ENCODE measurements at regions not wholly inside any gene's neighbourhood (a gene's known extent, or its start where the extent isn't known, plus 50 kb on each side); places are given as distances from the start of the nearest gene placed in this dataset.
A peak's percentile ranks its signal among the peaks of the same experiment; 100 is the strongest.

DNA sequence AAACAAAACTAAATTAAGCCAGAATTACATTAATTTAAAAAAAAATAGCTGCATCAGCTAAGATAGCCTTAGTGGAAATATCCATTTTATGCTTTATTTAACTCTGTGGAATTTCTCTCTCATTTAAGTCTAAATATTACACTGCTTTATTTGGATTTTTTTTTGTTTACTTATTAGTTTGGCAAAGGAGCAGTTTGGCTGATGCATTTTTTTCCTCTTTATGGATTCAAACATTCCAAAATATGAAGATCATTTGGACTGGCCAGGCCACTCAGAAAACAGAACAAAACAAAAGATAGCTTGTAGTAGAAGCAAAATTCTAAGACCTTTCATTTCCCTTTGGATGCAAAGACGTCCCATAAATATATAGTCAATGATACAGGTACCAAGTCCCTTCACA is 707.3 kb upstream of the UBE2E2 start:
- H3K27me3 Mint-ChIP-seq (ENCODE audit: insufficient read depth, unreplicated experiment): no peaks in the 10 kb centered on the region
- peaks cover 12% of the 10 kb centered on the region for H3K4me1 Mint-ChIP-seq (ENCODE audit: insufficient read depth, unreplicated experiment)
- no peak for DNase-seq (ENCODE audit: unreplicated experiment)
- H3K27ac Mint-ChIP-seq (ENCODE audit: low read depth, unreplicated experiment): no peak overlapping the region
- intact Hi-C loops (cut with micrococcal nuclease): no loop called here
- H3K36me3 Mint-ChIP-seq (ENCODE audit: insufficient read depth, unreplicated experiment): no peaks in the 10 kb centered on the region
- no peaks in the 10 kb centered on the region for H3K9me3 Mint-ChIP-seq (ENCODE audit: unreplicated experiment)
- ChIA-PET CTCF (interaction anchor here (1.0 kb wide), 1 partner anchor 468 kb away, joined by 3 read pairs; no protein-coding TSS in a partner anchor), POLR2A (no interaction called here)
- no TSS peak for BruUV-seq (replicated peaks)
- no peak overlapping the region for H3K4me3 Mint-ChIP-seq (ENCODE audit: unreplicated experiment)
- TF ChIP-seq, protein P1, sequence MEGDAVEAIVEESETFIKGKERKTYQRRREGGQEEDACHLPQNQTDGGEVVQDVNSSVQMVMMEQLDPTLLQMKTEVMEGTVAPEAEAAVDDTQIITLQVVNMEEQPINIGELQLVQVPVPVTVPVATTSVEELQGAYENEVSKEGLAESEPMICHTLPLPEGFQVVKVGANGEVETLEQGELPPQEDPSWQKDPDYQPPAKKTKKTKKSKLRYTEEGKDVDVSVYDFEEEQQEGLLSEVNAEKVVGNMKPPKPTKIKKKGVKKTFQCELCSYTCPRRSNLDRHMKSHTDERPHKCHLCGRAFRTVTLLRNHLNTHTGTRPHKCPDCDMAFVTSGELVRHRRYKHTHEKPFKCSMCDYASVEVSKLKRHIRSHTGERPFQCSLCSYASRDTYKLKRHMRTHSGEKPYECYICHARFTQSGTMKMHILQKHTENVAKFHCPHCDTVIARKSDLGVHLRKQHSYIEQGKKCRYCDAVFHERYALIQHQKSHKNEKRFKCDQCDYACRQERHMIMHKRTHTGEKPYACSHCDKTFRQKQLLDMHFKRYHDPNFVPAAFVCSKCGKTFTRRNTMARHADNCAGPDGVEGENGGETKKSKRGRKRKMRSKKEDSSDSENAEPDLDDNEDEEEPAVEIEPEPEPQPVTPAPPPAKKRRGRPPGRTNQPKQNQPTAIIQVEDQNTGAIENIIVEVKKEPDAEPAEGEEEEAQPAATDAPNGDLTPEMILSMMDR (IDR thresholded peaks at IDR 0.05; ENCODE audit: unreplicated experiment): no peak

DNA sequence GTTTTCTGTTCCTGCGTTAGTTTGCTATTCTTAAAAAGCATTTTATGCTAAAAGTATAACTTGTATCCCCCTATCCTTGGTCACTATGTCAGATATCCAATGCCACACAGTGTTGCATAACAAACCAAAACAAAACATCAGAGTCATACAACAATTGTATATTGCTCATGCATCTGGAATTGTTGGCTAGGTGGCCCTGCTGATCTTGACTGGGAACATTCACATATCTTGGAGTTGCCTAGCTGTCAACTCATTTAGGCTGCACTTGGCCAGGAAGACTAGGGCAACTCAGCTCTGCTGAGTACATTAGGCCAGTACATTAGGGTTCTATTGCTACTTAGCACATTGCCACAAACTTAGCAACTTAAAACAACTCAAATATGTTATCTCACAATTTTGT is 706.5 kb upstream of the UBE2E2 start:
- Mint-ChIP-seq H3K4me1 (ENCODE audit: insufficient read depth, unreplicated experiment) (peaks cover 4% of the 10 kb centered on the region), H3K4me3 (ENCODE audit: unreplicated experiment) (no peak overlapping the region), H3K27me3 (ENCODE audit: insufficient read depth, unreplicated experiment) (no peaks in the 10 kb centered on the region), H3K36me3 (ENCODE audit: insufficient read depth, unreplicated experiment) (no peaks in the 10 kb centered on the region), H3K27ac (ENCODE audit: low read depth, unreplicated experiment) (no peak overlapping the region), H3K9me3 (ENCODE audit: unreplicated experiment) (no peaks in the 10 kb centered on the region)
- CTCF ChIA-PET: interaction anchor here (1.2 kb wide), 1 partner anchor 11 kb away, joined by 3 read pairs; no protein-coding TSS in a partner anchor
- TF ChIP-seq, protein P1 (IDR thresholded peaks at IDR 0.05; ENCODE audit: unreplicated experiment): no peak
- intact Hi-C loops (cut with micrococcal nuclease): no loop called here
- BruUV-seq (replicated peaks): no TSS peak
- POLR2A ChIA-PET: no interaction called here
- DNase-seq (ENCODE audit: unreplicated experiment): peak; percentile 26

DNA sequence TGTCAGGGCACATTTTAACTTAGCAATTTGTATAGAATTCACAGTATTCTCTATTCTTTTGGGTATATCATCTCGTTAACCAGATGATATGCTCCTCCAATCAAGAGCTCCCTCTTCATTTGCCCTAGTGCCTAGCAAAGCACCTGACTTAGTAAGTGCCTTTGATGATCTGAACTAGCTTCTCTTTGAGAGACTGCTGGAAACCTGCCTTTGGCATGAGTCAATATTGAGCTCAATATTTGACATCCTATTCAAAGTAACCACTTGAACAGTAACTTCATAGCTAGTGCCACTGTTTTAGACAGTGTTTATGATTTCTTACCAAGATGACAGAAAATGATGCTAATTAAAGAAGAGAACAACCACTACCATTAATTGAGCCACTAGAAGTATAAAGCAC is 696.3 kb upstream of the UBE2E2 start:
- Mint-ChIP-seq H3K9me3 (ENCODE audit: unreplicated experiment) (no peaks in the 10 kb centered on the region), H3K27ac (ENCODE audit: low read depth, unreplicated experiment) (no peak overlapping the region), H3K4me1 (ENCODE audit: insufficient read depth, unreplicated experiment) (no peaks in the 10 kb centered on the region), H3K27me3 (ENCODE audit: insufficient read depth, unreplicated experiment) (no peaks in the 10 kb centered on the region), H3K4me3 (ENCODE audit: unreplicated experiment) (no peak overlapping the region), H3K36me3 (ENCODE audit: insufficient read depth, unreplicated experiment) (no peaks in the 10 kb centered on the region)
- no TSS peak for BruUV-seq (replicated peaks)
- TF ChIP-seq, protein P1 (IDR thresholded peaks at IDR 0.05; ENCODE audit: unreplicated experiment): no peak
- intact Hi-C loops (cut with micrococcal nuclease): no loop called here
- ChIA-PET POLR2A (no interaction called here), CTCF (interaction anchor here (1.3 kb wide), 1 partner anchor 49 kb away, joined by 3 read pairs; no protein-coding TSS in a partner anchor)
- no peak for DNase-seq (ENCODE audit: unreplicated experiment)

DNA sequence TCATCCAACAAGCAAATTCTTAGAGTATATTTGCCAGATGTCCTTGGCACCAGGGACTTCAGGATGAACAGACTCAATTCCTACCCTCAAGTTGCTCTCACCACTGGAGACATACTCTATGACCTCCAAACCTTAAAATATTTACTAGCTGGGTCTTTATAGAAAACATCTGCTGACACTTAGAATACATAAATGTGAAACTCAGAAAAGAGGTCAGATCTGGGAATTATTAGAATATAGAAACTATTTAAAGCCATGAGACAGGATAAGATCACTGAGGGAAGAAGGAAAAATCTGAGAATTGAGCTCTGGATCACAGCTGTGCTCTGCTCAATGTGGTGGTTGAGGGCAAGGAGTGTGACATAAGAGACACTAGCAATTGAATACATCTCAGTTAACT is 695.4 kb upstream of the UBE2E2 start:
- POLR2A ChIA-PET: no interaction called here
- TF ChIP-seq, protein P1 (IDR thresholded peaks at IDR 0.05; ENCODE audit: unreplicated experiment): no peak
- CTCF ChIA-PET: interaction anchor here (0.6 to 1.4 kb wide), 3 partner anchors 11 to 212 kb away, joined by 3 read pairs; no protein-coding TSS in a partner anchor
- intact Hi-C loops (cut with micrococcal nuclease): no loop called here
- Mint-ChIP-seq H3K27ac (ENCODE audit: low read depth, unreplicated experiment) (no peak overlapping the region), H3K36me3 (ENCODE audit: insufficient read depth, unreplicated experiment) (no peaks in the 10 kb centered on the region), H3K4me1 (ENCODE audit: insufficient read depth, unreplicated experiment) (no peaks in the 10 kb centered on the region), H3K4me3 (ENCODE audit: unreplicated experiment) (no peak overlapping the region), H3K9me3 (ENCODE audit: unreplicated experiment) (no peaks in the 10 kb centered on the region), H3K27me3 (ENCODE audit: insufficient read depth, unreplicated experiment) (no peaks in the 10 kb centered on the region)
- no TSS peak for BruUV-seq (replicated peaks)
- no peak for DNase-seq (ENCODE audit: unreplicated experiment)

Measured in MCF 10A (cell line).